ENCODE measurements at regions not wholly inside any gene's neighbourhood (a gene's known extent, or its start where the extent isn't known, plus 50 kb on each side); places are given as distances from the start of the nearest gene placed in this dataset.

DNA sequence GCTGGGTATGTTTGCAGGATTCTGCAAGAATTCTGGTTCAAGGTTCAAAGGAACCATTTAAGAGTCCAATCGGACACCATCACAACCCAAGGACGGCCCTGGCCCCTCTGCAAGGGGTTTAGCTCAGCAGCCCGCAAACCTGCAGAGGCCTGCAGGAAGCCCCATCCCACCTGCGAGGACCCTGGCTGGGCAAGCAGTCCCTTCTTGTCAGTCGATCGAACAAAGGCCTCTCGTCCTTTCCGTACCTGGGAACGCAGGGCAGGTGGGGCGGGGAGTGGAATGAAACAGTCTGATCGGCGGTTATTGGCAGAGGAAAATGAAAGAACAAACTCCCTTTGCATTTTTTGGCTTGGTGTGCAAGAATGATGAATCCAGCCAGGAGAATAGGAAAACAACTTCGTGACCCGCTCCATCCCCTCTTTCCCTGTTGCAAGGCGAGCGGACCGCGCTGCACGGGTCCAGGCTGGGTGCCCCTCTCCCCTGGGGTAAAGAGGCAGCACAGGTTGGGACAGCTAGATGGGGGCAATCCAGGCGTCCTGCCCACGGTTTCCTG lies 73.7 kb downstream of the INSIG1 start:
- no peak overlapping the region for H3K9ac ChIP-seq (ENCODE audit: low read depth in 1 of 2, low read length in 2 of 2)
- peaks cover 15 to 18% of the 10 kb centered on the region in 2 donors for H3K4me1 ChIP-seq (ENCODE audit: control insufficient read depth in 2 of 2, insufficient read depth in 2 of 2, low read length in 2 of 2)
- no peak overlapping the region for H3K27ac ChIP-seq (ENCODE audit: low read depth in 2 of 2, low read length in 2 of 2)
- peaks cover 54 to 61% of the 10 kb centered on the region in 2 donors for H3K27me3 ChIP-seq (ENCODE audit: control insufficient read depth in 2 of 2, insufficient read depth in 2 of 2, low read length in 2 of 2)
- H3K9me3 ChIP-seq (ENCODE audit: control insufficient read depth in 2 of 2, low read length in 2 of 2): peaks cover 0 to 5% of the 10 kb centered on the region in 2 donors
- no peak overlapping the region for H3K4me3 ChIP-seq (ENCODE audit: low read length in 2 of 2)
- H3K36me3 ChIP-seq (ENCODE audit: control insufficient read depth in 2 of 2, insufficient read depth in 2 of 2, low read length in 2 of 2): no peaks in the 10 kb centered on the region

DNA sequence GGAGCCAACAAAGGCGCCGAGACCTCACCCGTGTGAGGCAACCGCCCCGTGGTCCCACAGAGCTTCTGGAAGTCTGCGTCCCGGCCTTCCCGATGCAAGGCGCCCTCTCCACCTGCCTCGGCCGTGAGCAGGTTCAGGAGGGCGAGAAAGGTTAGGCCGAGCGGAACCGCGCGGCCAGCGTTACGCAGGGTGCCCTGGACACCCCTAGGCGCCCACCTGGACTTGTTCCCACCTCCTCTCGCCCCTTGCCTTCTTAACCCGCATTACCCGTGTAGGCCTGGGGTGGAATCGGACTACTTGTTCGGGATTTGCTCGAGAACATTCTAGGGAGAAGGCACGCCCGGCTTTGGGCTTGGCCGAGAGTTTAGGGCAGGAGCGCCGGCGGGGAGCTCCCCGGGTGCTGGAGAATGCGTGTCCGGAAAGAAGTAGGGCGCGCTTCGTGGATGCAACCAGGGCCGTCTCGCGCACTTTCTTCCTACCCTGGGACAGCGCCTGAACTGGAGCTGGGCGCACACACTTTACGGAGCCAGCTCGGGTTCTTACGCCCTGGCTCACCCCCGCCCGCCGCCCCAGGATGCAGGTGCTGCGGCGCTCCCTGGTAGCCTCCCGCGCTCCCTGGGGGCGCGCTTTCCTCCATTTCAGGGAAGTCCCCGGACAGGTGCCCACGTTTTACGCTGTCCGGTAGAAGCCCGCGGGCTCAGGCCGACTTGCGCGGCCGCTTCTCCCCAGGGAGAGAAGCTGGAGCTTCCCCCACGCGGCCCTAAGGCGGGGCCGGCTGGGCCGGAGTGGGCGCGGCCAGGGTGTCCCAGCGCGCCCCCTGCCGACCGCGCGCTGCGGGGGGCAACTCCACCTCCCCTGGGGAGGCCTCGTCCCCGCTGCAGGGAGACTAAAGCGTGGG lies 74.5 kb downstream of the INSIG1 start:
- Histone ChIP-seq H3K27me3 (ENCODE audit: control insufficient read depth in 2 of 2, insufficient read depth in 2 of 2, low read length in 2 of 2) (peaks cover 56 to 61% of the 10 kb centered on the region in 2 donors), H3K36me3 (ENCODE audit: control insufficient read depth in 2 of 2, insufficient read depth in 2 of 2, low read length in 2 of 2) (no peaks in the 10 kb centered on the region), H3K27ac (ENCODE audit: low read depth in 2 of 2, low read length in 2 of 2) (no peak overlapping the region), H3K4me3 (ENCODE audit: low read length in 2 of 2) (no peak overlapping the region), H3K9me3 (ENCODE audit: control insufficient read depth in 2 of 2, low read length in 2 of 2) (peaks cover 0 to 5% of the 10 kb centered on the region in 2 donors), H3K9ac (ENCODE audit: low read depth in 1 of 2, low read length in 2 of 2) (no peak overlapping the region), H3K4me1 (ENCODE audit: control insufficient read depth in 2 of 2, insufficient read depth in 2 of 2, low read length in 2 of 2) (peaks cover 15 to 20% of the 10 kb centered on the region in 2 donors)

DNA sequence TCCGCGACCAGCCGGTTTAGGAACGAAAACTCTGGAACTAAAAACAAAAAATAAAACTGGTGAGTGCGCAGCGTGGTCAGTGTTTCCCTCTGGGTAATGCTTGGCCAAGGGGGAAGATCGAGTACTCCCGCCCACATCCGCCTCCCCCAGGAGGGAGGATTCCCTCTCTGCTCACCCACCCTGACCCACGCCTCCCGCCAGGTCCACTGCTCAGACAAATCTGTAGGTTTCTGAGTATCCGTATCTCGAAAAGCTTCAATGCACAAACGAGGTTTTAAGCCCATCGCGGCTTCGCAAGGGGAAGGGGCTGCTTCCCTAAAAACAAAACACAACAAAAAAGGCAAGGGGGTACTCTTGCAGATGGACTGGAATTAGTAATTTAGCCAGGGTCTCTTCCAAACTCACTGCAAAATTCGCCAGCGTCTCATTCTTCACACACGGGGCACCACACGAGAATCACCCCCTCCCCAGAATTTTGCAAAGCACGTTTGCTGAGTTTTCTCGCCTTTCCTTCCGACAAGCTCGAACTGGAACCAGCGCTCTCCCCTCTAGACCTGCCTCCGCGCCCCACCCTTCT lies 75.2 kb downstream of the INSIG1 start:
- Histone ChIP-seq H3K36me3 (ENCODE audit: control insufficient read depth in 2 of 2, insufficient read depth in 2 of 2, low read length in 2 of 2) (no peaks in the 10 kb centered on the region), H3K4me1 (ENCODE audit: control insufficient read depth in 2 of 2, insufficient read depth in 2 of 2, low read length in 2 of 2) (peaks cover 15 to 26% of the 10 kb centered on the region in 2 donors), H3K27me3 (ENCODE audit: control insufficient read depth in 2 of 2, insufficient read depth in 2 of 2, low read length in 2 of 2) (peaks cover 60 to 67% of the 10 kb centered on the region in 2 donors), H3K9me3 (ENCODE audit: control insufficient read depth in 2 of 2, low read length in 2 of 2) (peaks cover 0 to 5% of the 10 kb centered on the region in 2 donors), H3K9ac (ENCODE audit: low read depth in 1 of 2, low read length in 2 of 2) (no peak overlapping the region), H3K27ac (ENCODE audit: low read depth in 2 of 2, low read length in 2 of 2) (no peak overlapping the region), H3K4me3 (ENCODE audit: low read length in 2 of 2) (peak overlapping the region in 1 of 2 donors; percentile 39)

DNA sequence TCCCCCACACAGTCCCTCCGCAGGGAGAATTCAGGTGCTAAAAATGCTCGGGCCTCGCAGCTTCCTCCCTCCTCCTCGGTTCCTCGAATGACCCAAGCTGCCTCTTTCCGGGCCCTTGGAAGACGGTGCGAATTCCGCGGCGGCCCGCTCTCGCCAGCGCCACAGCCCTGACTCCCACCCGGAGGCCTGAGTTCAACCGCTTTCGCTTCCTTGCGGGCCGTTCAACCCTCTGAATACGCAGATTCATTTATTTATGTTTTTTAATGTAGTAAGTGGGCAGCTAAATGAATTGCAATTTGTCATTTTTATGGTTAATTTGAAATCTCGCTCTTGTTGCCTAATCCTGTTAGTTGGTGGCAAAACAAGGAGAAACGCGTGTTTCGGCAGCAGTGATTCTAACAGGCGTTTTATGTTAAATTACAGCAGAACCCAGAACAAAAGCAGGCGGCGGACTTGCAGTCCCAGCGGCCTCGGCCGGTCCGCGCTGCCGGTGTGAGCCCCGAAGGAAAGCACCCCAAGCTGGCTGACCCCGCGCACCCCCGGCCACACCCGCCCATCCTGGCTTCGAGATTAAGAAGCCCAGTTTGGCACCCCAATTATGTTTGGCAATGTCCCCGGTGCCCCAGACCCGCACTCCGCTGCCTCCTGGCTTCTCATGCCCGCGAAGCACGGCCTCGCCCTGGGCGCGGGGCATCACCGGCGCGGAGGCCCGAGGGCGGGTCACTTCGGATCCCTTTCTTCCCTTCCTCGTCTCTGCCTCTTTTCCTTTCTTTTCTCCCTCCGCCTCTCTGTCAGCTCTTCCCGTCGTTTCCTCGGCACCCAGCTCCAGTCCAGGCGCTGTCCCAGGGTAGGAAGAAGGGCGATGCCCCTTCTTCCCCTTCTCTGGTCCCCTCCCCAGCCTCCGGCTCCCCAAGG lies 75.9 kb downstream of the INSIG1 start:
- peaks cover 0 to 5% of the 10 kb centered on the region in 2 donors for H3K9me3 ChIP-seq (ENCODE audit: control insufficient read depth in 2 of 2, low read length in 2 of 2)
- no peak overlapping the region for H3K9ac ChIP-seq (ENCODE audit: low read depth in 1 of 2, low read length in 2 of 2)
- peak overlapping the region in 1 of 2 donors; percentile 39 for H3K4me3 ChIP-seq (ENCODE audit: low read length in 2 of 2)
- H3K4me1 ChIP-seq (ENCODE audit: control insufficient read depth in 2 of 2, insufficient read depth in 2 of 2, low read length in 2 of 2): peaks cover 23 to 30% of the 10 kb centered on the region in 2 donors
- no peaks in the 10 kb centered on the region for H3K36me3 ChIP-seq (ENCODE audit: control insufficient read depth in 2 of 2, insufficient read depth in 2 of 2, low read length in 2 of 2)
- peaks cover 68 to 75% of the 10 kb centered on the region in 2 donors for H3K27me3 ChIP-seq (ENCODE audit: control insufficient read depth in 2 of 2, insufficient read depth in 2 of 2, low read length in 2 of 2)
- no peak overlapping the region for H3K27ac ChIP-seq (ENCODE audit: low read depth in 2 of 2, low read length in 2 of 2)

DNA sequence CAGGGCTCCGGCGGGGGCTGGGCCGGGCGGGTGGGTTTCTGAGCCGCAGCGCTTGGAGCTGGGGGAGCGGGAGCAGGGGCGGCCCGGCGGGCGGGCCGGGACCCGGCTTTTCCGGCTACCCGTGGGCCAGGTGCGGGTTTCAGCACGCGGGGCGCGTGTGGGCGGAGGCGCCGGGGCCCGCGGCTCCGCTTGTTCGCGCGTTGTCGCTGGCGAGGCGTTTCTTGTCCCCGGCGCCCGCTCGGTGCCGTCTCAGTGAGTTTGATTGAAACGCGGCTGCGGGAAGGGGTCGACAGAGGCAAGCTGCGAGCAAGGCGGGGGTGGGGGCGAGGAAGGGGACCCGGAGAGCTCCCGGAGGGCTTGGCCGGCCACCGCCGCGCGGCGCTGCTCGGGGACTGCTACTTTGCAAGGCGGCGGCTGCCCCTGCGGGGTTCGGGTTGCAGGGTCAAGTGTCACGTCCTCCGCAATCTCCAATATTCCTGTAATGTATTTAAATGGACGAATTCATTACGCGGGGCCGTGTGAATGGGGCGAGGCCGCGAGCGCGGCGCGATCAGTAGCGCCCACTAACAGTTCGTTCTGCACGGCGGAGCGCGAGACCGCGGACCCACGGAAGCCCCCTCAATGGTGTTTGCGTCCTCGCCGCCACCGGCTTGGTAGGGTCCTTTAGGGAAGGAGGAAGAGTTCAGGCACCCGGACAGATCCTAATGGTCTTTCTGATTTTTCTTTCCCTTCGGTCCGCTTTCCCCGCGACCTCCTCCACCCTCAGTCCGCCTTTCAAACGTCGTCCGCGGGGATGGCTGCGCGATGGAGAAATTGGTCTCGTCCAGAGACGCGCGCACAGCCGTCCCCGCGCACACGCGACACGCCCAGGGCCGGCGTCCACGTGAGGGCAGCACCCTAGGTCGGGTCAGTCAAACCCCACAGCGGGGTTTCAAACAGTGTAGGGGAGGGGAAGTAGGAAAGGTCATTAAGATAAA lies 76.9 kb downstream of the INSIG1 start:
- H3K4me3 ChIP-seq (ENCODE audit: low read length in 2 of 2): peak overlapping the region in 1 of 2 donors; percentile 13
- H3K9me3 ChIP-seq (ENCODE audit: control insufficient read depth in 2 of 2, low read length in 2 of 2): peaks cover 0 to 5% of the 10 kb centered on the region in 2 donors
- H3K27ac ChIP-seq (ENCODE audit: low read depth in 2 of 2, low read length in 2 of 2): no peak overlapping the region
- H3K9ac ChIP-seq (ENCODE audit: low read depth in 1 of 2, low read length in 2 of 2): no peak overlapping the region
- H3K4me1 ChIP-seq (ENCODE audit: control insufficient read depth in 2 of 2, insufficient read depth in 2 of 2, low read length in 2 of 2): peaks cover 24 to 30% of the 10 kb centered on the region in 2 donors
- H3K27me3 ChIP-seq (ENCODE audit: control insufficient read depth in 2 of 2, insufficient read depth in 2 of 2, low read length in 2 of 2): peaks cover 74 to 84% of the 10 kb centered on the region in 2 donors
- H3K36me3 ChIP-seq (ENCODE audit: control insufficient read depth in 2 of 2, insufficient read depth in 2 of 2, low read length in 2 of 2): no peaks in the 10 kb centered on the region

DNA sequence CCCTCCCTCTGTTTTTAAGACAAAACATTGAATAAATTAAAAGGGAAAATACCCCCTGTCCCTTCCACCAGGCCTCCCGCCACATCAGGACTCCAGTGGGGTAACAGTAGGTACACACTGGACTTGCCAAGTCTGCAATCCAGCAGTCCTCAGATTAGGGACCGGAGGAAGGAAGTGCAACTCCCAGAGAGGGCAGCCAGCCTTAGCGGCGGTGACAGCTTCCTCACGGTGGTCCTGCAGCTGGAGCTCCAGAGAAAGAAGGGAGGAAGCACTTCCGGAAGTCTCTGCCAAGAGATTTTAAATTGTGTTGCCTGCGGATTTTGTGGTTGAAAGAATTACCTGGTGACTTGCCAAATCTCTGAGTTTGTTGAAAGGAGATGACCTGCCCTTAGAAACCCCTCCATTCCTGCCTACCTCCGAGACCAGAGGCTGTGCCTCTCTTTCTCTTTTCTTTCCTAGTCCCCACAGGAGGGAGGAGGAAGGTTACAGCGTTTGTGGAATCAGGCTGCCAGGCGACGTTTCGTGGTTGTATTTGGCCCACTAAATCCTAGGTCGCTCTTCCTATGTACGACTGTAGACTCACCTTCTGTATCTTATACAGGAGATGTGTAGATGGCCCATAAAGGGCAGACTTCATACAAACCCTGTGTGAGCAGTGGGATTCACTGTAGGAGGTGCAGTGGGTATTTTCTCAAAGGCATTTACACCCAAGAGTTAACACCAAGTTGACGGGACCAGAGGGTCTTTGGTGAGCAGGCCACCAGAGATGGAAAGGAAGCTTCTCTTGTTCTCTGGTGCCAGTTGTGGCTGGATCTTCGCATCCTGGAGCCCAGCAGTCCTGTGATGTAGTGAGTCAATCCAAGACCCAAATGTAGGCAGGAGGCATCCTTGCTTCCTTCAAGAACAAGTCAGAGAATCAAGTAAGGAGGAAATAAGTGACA lies 77.9 kb downstream of the INSIG1 start:
- no peaks in the 10 kb centered on the region for H3K36me3 ChIP-seq (ENCODE audit: control insufficient read depth in 2 of 2, insufficient read depth in 2 of 2, low read length in 2 of 2)
- H3K9me3 ChIP-seq (ENCODE audit: control insufficient read depth in 2 of 2, low read length in 2 of 2): peaks cover 0 to 5% of the 10 kb centered on the region in 2 donors
- H3K4me3 ChIP-seq (ENCODE audit: low read length in 2 of 2): peak overlapping the region in 1 of 2 donors; percentile 13
- peaks cover 73 to 85% of the 10 kb centered on the region in 2 donors for H3K27me3 ChIP-seq (ENCODE audit: control insufficient read depth in 2 of 2, insufficient read depth in 2 of 2, low read length in 2 of 2)
- H3K27ac ChIP-seq (ENCODE audit: low read depth in 2 of 2, low read length in 2 of 2): no peak overlapping the region
- H3K4me1 ChIP-seq (ENCODE audit: control insufficient read depth in 2 of 2, insufficient read depth in 2 of 2, low read length in 2 of 2): peaks cover 29 to 30% of the 10 kb centered on the region in 2 donors
- no peak overlapping the region for H3K9ac ChIP-seq (ENCODE audit: low read depth in 1 of 2, low read length in 2 of 2)

DNA sequence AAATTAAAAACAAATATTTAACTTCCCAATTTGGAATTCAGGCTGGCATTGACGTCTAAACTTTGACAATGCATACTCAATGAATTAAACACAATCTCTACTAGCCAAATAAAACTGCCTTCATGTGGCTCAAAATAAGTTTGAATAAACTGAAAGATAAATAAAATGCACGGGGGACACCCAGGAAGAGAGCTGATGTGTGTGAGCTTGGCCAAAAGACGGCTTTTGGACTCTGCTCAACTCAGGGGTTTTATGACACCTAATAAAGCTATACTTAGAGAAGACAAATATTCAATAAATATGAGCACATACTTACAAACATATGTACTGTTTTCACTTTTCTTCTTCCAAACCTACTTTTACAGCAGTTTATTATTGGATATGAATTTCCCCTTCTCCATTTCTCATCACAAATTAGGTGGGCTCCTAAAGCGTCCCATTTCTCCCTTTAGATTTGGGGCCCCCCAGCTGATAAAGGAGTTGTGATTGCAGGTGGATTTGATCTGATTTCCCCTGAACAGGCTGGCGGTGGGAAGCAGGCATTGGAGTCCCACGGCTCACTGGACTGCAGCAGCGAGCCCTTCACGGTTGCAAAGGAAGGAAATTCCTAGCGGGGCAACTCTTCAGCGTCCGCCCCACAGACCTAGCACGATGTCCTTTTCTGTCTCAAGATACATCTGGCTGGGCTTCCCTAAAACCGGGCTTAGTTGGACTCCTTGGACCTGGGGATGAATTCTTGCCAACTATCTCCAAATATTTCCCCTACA lies 79.6 kb downstream of the INSIG1 start:
- H3K27me3 ChIP-seq (ENCODE audit: control insufficient read depth in 2 of 2, insufficient read depth in 2 of 2, low read length in 2 of 2): peaks cover 74 to 88% of the 10 kb centered on the region in 2 donors
- H3K4me1 ChIP-seq (ENCODE audit: control insufficient read depth in 2 of 2, insufficient read depth in 2 of 2, low read length in 2 of 2): peaks cover 29 to 34% of the 10 kb centered on the region in 2 donors
- no peak overlapping the region for H3K9ac ChIP-seq (ENCODE audit: low read depth in 1 of 2, low read length in 2 of 2)
- H3K27ac ChIP-seq (ENCODE audit: low read depth in 2 of 2, low read length in 2 of 2): no peak overlapping the region
- peaks cover 0 to 5% of the 10 kb centered on the region in 2 donors for H3K9me3 ChIP-seq (ENCODE audit: control insufficient read depth in 2 of 2, low read length in 2 of 2)
- H3K36me3 ChIP-seq (ENCODE audit: control insufficient read depth in 2 of 2, insufficient read depth in 2 of 2, low read length in 2 of 2): no peaks in the 10 kb centered on the region
- H3K4me3 ChIP-seq (ENCODE audit: low read length in 2 of 2): peak overlapping the region; percentile 33 to 35
